BLaER1 treated with 17β-estradiol and CSF1 and Interleukin-3, amounts not matched to agents 10 nM and 100 nM (cell line): ENCODE measurements at regions not wholly inside any gene's neighbourhood (a gene's known extent, or its start where the extent isn't known, plus 50 kb on each side); places are given as distances from the start of the nearest gene placed in this dataset.

ENCODE experiments used
- H3K27ac ChIP-seq, 11 experiments: shearing (Covaris generic); formaldehyde crosslinking; 2 replicates each; pipeline ENCODE4 v1.8.1; 2022
- H3K27me3 ChIP-seq, 11 experiments: shearing (Covaris generic); formaldehyde crosslinking; 2 replicates each; pipeline ENCODE4 v1.8.1; 2022
- H3K36me3 ChIP-seq, 11 experiments: shearing (Covaris generic); formaldehyde crosslinking; 2 replicates each; pipeline ENCODE4 v1.8.1; 2022
- H3K4me1 ChIP-seq, 10 experiments: shearing (Covaris generic); formaldehyde crosslinking; 2 replicates each; pipeline ENCODE4 v1.8.1; 2022
- H3K4me2 ChIP-seq, 11 experiments: shearing (Covaris generic); formaldehyde crosslinking; 2 replicates each; pipeline ENCODE4 v1.8.1; 2022
- H3K4me3 ChIP-seq, 10 experiments: shearing (Covaris generic); formaldehyde crosslinking; 2 replicates each; pipeline ENCODE4 v1.8.1; 2022
- H3K9ac ChIP-seq, 11 experiments: shearing (Covaris generic); formaldehyde crosslinking; 2 replicates each; pipeline ENCODE4 v1.8.1; 2022
- H3K9me3 ChIP-seq, 11 experiments: shearing (Covaris generic); formaldehyde crosslinking; replicated peaks in 1 of 11; 2 replicates each; pipeline ENCODE4 v1.8.1; 2022
- H4K20me1 ChIP-seq, 11 experiments: shearing (Covaris generic); formaldehyde crosslinking; 2 replicates each; pipeline ENCODE4 v1.8.1; 2022
- Cebpa-rat ChIP-seq, 11 experiments: shearing (Covaris generic); IDR thresholded peaks; 2 replicates each; pipeline ENCODE4 v1.8.1; 2022

DNA sequence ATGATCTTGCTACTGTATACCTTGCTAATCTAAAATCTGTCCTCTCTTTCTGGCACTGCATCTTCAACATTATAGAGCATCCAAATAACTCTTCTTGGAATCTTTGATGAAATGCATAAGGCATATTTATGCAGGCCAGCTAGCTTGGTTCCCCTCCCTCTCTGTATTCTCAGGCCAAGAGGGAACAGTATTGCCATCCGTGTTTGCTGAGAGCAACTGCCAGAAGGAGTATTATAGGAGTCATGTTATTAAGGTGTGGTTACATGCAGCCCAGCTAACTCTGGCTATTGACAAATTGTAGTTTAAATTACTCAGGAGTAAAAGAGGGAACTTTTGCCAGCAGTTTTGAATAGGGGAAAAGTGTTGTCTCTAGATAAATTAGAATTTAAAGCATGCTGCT is 309.3 kb upstream of the E2F7 start:
- Histone ChIP-seq H3K4me1 (peaks cover 0 to 18% (median 7%) of the 10 kb centered on the region in 10 experiments; a peak in 10 of 20 replicates), H3K27ac (no peak overlapping the region), H3K9me3 (peaks cover 0 to 6% (median 0%) of the 10 kb centered on the region in 11 experiments; a peak in 3 of 22 replicates), H3K4me3 (no peak overlapping the region), H3K27me3 (no peaks in the 10 kb centered on the region), H3K9ac (no peak overlapping the region), H3K4me2 (no peak overlapping the region), H4K20me1 (no peaks in the 10 kb centered on the region), H3K36me3 (no peaks in the 10 kb centered on the region)
- no peak for TF ChIP-seq Cebpa-rat (IDR thresholded peaks at IDR 0.05)

DNA sequence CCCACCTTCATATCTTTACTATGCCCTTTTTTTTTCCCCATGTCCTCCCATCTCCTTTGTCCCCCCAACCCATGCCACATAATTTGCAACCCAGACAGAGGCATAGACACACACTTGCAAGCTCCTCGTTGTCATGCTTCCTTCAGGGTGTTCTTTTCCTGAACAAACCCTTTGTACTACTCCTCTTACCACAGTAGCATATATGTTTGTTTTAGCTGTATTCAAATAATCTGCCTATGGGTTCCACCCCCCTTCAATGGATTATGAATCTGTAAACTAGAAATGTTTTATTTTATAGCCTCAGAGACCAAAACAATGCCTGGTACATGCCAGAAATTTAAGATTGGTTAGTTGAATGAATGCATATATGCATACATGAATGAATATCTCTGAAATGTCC is 307.1 kb upstream of the E2F7 start:
- Histone ChIP-seq H3K27me3 (no peaks in the 10 kb centered on the region), H3K4me1 (peaks cover 0 to 14% (median 6%) of the 10 kb centered on the region in 10 experiments; a peak in 10 of 20 replicates), H3K9me3 (peaks cover 0 to 2% (median 0%) of the 10 kb centered on the region in 11 experiments; a peak in 1 of 22 replicates), H3K36me3 (no peaks in the 10 kb centered on the region), H3K4me2 (no peak overlapping the region), H3K4me3 (no peak overlapping the region), H4K20me1 (no peaks in the 10 kb centered on the region), H3K27ac (no peak overlapping the region), H3K9ac (no peak overlapping the region)
- TF ChIP-seq Cebpa-rat (IDR thresholded peaks at IDR 0.05), result no peak

DNA sequence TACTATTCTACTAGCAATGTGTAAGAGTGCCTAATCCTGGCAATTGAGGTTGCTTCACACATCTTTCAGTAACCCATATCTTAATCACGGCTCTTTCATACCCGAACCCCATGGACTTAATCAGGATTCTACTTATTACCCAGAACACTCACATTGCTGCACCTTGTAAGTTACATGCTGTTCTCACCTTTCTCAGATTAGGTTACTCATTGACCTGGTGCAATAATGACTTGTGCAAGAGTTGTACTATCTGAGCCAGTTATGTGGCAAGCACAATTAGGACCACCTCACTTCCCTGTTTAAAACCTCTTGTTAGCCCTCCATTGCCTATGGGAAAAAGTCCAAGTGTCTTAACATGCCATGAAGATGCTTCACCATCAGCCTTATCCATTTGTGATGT is 306.7 kb upstream of the E2F7 start:
- Histone ChIP-seq H3K9me3 (no peaks in the 10 kb centered on the region), H3K9ac (no peak overlapping the region), H3K36me3 (no peaks in the 10 kb centered on the region), H4K20me1 (no peaks in the 10 kb centered on the region), H3K27me3 (no peaks in the 10 kb centered on the region), H3K27ac (no peak overlapping the region), H3K4me2 (no peak overlapping the region), H3K4me1 (peaks cover 0 to 10% (median 1%) of the 10 kb centered on the region in 10 experiments; a peak in 10 of 20 replicates), H3K4me3 (no peak overlapping the region)
- no peak for TF ChIP-seq Cebpa-rat (IDR thresholded peaks at IDR 0.05)

DNA sequence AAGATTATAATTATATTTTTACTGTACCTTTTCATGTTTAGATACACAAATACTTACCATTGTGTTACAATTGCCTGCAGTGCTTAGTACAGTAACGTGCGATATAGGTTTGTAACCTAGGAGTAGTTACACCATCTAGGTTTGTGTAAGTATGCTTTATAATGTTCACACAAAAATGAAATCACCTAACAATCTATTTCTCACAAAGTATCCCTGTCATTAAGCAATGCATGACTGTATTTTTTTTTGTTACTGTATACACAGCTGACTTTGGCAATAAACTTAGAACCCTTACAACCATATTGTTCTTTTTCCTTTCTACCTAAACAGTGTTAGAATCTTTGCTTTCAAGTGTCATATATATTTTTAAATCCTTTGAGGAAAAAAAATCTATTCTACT is 303.0 kb upstream of the E2F7 start:
- Histone ChIP-seq H3K9me3 (no peaks in the 10 kb centered on the region), H3K4me2 (no peak overlapping the region), H3K9ac (no peak overlapping the region), H4K20me1 (no peaks in the 10 kb centered on the region), H3K36me3 (no peaks in the 10 kb centered on the region), H3K4me1 (no peaks in the 10 kb centered on the region), H3K27ac (no peak overlapping the region), H3K27me3 (no peaks in the 10 kb centered on the region), H3K4me3 (no peak overlapping the region)
- no peak for TF ChIP-seq Cebpa-rat (IDR thresholded peaks at IDR 0.05)

DNA sequence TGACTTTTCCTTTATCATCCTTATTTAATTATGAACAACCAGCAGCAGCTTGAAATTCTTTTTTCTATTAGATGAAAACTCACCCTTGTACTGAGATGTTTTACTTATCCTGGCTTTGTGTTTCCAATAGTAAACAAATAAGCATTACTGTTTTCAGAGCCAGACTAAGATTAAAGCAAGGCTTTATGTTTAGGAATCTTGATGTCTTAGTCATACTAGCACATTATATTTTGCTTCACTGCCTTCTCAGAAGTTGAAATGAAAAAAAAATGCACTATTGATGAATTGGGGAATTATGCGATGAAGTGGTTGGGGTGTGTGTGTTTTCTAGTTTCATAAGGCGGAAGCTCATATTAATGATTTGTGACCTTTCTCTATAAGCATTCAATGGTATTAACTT is 301.2 kb upstream of the E2F7 start:
- Histone ChIP-seq H4K20me1 (no peaks in the 10 kb centered on the region), H3K4me3 (no peak overlapping the region), H3K9me3 (no peaks in the 10 kb centered on the region), H3K4me2 (no peak overlapping the region), H3K27me3 (no peaks in the 10 kb centered on the region), H3K36me3 (no peaks in the 10 kb centered on the region), H3K27ac (no peak overlapping the region), H3K4me1 (no peaks in the 10 kb centered on the region), H3K9ac (no peak overlapping the region)
- TF ChIP-seq Cebpa-rat (IDR thresholded peaks at IDR 0.05), result no peak

DNA sequence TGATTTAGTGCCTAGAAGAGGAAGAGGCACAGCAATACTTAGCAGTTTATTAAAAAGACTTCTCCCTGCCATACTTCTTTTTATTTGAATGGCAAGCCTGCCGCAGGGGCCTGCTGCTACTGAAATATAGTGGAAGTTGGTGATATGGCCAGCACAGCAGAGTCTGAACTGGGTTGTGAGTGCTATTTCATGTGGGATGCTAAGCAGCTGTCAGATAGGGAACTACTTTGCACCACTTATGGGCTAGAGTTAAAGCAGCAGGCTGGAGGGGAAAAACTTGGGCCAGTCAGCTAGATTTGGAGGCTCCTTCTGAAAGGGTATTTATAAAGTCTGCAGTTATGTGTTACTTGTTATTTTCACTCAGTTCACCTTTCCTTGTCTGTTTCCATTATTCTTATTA is 299.0 kb upstream of the E2F7 start:
- Histone ChIP-seq H3K36me3 (no peaks in the 10 kb centered on the region), H3K9me3 (no peaks in the 10 kb centered on the region), H3K27me3 (no peaks in the 10 kb centered on the region), H3K4me1 (no peaks in the 10 kb centered on the region), H4K20me1 (no peaks in the 10 kb centered on the region), H3K4me2 (no peak overlapping the region), H3K27ac (no peak overlapping the region), H3K4me3 (no peak overlapping the region), H3K9ac (no peak overlapping the region)
- TF ChIP-seq Cebpa-rat (IDR thresholded peaks at IDR 0.05), result no peak

DNA sequence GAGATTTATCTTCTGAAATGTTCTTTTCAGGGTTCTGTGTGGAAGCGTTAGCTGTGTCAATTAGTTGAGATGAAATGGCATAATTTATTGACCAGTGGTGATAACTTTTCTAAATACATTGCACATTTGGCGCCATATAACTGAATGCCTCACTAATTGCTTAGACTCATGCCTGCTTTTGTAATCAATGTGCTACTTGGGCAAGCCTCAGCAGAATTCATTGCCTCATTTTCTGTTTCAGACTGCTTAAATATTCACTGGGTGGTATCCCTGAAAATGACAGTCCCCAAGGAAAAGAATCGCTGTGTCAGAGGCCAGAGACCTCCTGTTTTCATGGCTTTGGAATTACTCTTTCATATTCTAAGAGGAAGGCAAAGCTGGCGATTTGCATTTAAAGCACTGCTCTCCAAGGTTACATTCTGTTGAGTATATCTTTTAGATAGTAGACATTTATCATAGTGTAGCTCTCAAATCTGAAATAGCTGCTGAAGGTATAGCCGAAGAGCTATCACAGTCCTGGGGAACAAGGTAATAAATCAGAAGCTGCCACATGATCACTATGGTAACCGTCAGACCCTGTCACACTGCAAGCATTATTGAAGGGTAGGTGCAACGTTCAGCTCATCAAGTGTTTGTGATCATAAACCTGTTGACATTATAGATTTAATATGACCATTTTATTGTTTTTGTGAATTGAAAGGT is 297.3 kb upstream of the E2F7 start:
- no peak overlapping the region for H3K9ac ChIP-seq
- no peaks in the 10 kb centered on the region for H3K4me1 ChIP-seq
- no peaks in the 10 kb centered on the region for H3K27me3 ChIP-seq
- H3K36me3 ChIP-seq, result no peaks in the 10 kb centered on the region
- no peaks in the 10 kb centered on the region for H3K9me3 ChIP-seq
- no peak for TF ChIP-seq Cebpa-rat (IDR thresholded peaks at IDR 0.05)
- H4K20me1 ChIP-seq, result no peaks in the 10 kb centered on the region
- no peak overlapping the region for H3K4me2 ChIP-seq
- no peak overlapping the region for H3K27ac ChIP-seq
- H3K4me3 ChIP-seq, result no peak overlapping the region

DNA sequence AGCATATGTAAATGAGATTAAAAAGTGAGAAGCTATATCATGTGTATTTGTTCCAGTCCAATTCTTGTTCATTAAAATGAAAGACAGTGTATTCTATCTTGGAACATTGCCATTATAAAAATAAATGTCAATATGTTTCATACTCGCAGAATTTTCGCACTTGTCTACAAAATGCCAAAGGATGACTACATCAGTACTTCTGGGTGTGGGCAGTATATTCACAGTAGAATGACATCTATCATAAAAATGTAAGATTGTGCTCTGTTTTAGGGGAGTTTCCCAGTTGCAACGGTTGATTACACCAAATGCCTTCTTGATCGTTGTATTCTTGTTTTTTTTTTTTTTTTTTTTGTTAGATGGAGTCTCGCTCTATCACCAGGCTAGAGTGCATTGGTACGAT is 292.3 kb upstream of the E2F7 start:
- Histone ChIP-seq H3K27me3 (no peaks in the 10 kb centered on the region), H3K27ac (no peak overlapping the region), H3K9ac (no peak overlapping the region), H3K9me3 (no peaks in the 10 kb centered on the region), H3K4me2 (no peak overlapping the region), H3K36me3 (no peaks in the 10 kb centered on the region), H4K20me1 (no peaks in the 10 kb centered on the region), H3K4me1 (no peaks in the 10 kb centered on the region), H3K4me3 (no peak overlapping the region)
- TF ChIP-seq Cebpa-rat (IDR thresholded peaks at IDR 0.05), result no peak

DNA sequence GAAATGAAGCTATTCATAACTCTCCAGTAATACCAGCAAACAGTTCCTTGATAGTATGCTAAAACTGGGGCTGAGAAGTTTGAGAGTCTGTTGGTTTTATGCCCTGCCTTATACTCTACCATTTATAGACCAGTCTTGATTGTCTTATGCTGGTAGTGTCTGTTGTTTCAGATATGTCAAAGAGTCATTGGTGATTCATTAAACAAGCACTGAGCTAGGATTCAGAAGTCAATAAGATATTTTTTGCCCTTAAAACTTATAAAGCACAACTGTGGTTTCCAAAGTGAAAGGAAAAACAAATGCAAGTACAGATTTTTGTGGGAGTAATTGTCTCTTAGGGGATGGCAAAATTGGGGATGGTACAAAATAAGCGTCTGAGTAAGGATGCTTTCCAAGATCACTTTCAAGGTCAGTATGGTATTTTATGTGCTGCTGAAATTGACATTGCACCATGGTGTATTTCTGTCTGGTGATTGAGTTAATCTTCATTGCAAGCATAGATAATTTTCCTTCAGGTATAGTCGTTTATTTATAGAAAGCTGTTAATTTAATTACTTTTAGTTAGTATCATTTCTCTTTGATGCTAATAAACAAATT is 289.5 kb upstream of the E2F7 start:
- H3K36me3 ChIP-seq, result no peaks in the 10 kb centered on the region
- no peak overlapping the region for H3K9ac ChIP-seq
- no peak overlapping the region for H3K27ac ChIP-seq
- no peaks in the 10 kb centered on the region for H3K9me3 ChIP-seq
- no peaks in the 10 kb centered on the region for H4K20me1 ChIP-seq
- H3K4me3 ChIP-seq, result no peak overlapping the region
- H3K4me2 ChIP-seq, result no peak overlapping the region
- no peaks in the 10 kb centered on the region for H3K4me1 ChIP-seq
- no peak for TF ChIP-seq Cebpa-rat (IDR thresholded peaks at IDR 0.05)
- no peaks in the 10 kb centered on the region for H3K27me3 ChIP-seq

DNA sequence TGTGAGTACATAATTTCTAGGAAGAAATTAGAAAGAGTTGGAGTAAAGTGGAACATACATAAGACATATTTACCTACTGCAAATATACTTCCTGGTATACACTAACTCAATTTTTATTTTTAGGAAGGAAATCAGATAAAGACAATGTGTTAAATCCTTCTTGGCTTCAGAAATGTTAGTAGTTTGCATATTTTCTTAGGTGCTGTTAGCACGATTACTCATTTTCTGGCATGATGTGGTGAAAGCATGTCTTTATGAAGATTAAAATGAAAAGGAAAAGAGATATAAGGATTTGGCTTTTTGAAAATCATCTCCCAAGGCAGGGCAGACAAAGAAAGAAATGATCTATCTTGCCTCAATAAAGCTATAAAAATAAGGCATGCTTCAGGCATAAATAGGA is 287.6 kb upstream of the E2F7 start:
- Histone ChIP-seq H3K27me3 (no peaks in the 10 kb centered on the region), H3K4me2 (no peak overlapping the region), H3K9me3 (no peaks in the 10 kb centered on the region), H3K4me3 (no peak overlapping the region), H4K20me1 (no peaks in the 10 kb centered on the region), H3K36me3 (no peaks in the 10 kb centered on the region), H3K9ac (no peak overlapping the region), H3K4me1 (no peaks in the 10 kb centered on the region), H3K27ac (no peak overlapping the region)
- no peak for TF ChIP-seq Cebpa-rat (IDR thresholded peaks at IDR 0.05)
